ACC112 (cell line): ENCODE measurements at regions not wholly inside any gene's neighbourhood (a gene's known extent, or its start where the extent isn't known, plus 50 kb on each side); places are given as distances from the start of the nearest gene placed in this dataset.

Source experiments
- H2AFZ ChIP-seq: fragments of 200-600 bp; sonication (generic); one replicate; pipeline ENCODE4 v1.6.0; 2017; ENCODE audit warnings: antibody characterized with exemption, low read length; ENCODE audit not compliant: unreplicated experiment
- H3K27ac ChIP-seq: fragments of 200-600 bp; sonication (generic); 2 replicates; pipeline ENCODE4 v1.5.1; 2014; ENCODE audit warnings: low read depth, mild to moderate bottlenecking, antibody characterized with exemption, low read length, moderate library complexity
- H3K27me3 ChIP-seq: fragments of 200-600 bp; sonication (generic); 2 replicates; pipeline ENCODE4 v1.6.1; 2014; ENCODE audit warnings: mild to moderate bottlenecking, antibody characterized with exemption, low read length, moderate library complexity, mixed read lengths; ENCODE audit not compliant: insufficient read depth
- H3K36me3 ChIP-seq: fragments of 200-600 bp; sonication (generic); 2 replicates; pipeline ENCODE4 v1.6.1; 2016; ENCODE audit warnings: mild to moderate bottlenecking, antibody characterized with exemption, low read length, moderate library complexity, mixed read lengths; ENCODE audit not compliant: insufficient read depth
- H3K4me1 ChIP-seq: fragments of 200-600 bp; sonication (generic); one replicate; pipeline ENCODE4 v1.6.1; 2016; ENCODE audit warnings: low read length, mixed read lengths; ENCODE audit not compliant: insufficient read depth, unreplicated experiment, control insufficient read depth
- H3K4me3 ChIP-seq: fragments of 200-600 bp; sonication (generic); 2 replicates; pipeline ENCODE4 v1.5.1; 2014; ENCODE audit warnings: mild to moderate bottlenecking, low read depth, low read length
- H3K79me2 ChIP-seq: fragments of 200-600 bp; sonication (generic); one replicate; pipeline ENCODE4 v1.6.0; 2016; ENCODE audit warnings: low read length; ENCODE audit not compliant: control insufficient read depth, unreplicated experiment, insufficient read depth

- no peaks in the 10 kb centered on the region for H3K27me3 ChIP-seq
- H2AFZ ChIP-seq = no peak overlapping the region
- H3K36me3 ChIP-seq = no peaks in the 10 kb centered on the region
- no peak overlapping the region for H3K27ac ChIP-seq
- no peak overlapping the region for H3K4me3 ChIP-seq
- peaks cover 5% of the 10 kb centered on the region for H3K4me1 ChIP-seq
- H3K79me2 ChIP-seq = no peaks in the 10 kb centered on the region
These were observed 268.6 kb upstream of the PWP1 start for GRCh38 chr12:107417004-107417403.

- Histone ChIP-seq H3K36me3 (no peaks in the 10 kb centered on the region), H3K27ac (no peak overlapping the region), H3K27me3 (no peaks in the 10 kb centered on the region), H3K4me3 (no peak overlapping the region), H3K79me2 (no peaks in the 10 kb centered on the region), H2AFZ (no peak overlapping the region), H3K4me1 (no peaks in the 10 kb centered on the region)
These were observed 266.6 kb upstream of the PWP1 start for GRCh38 chr12:107418981-107419380.

- H3K4me1 ChIP-seq = no peaks in the 10 kb centered on the region
- no peak overlapping the region for H3K27ac ChIP-seq
- H3K27me3 ChIP-seq = no peaks in the 10 kb centered on the region
- H3K79me2 ChIP-seq = no peaks in the 10 kb centered on the region
- no peak overlapping the region for H2AFZ ChIP-seq
- H3K4me3 ChIP-seq = no peak overlapping the region
- no peaks in the 10 kb centered on the region for H3K36me3 ChIP-seq
These were observed 262.1 kb upstream of the PWP1 start for GRCh38 chr12:107423531-107423930.

GRCh38 chr12:107429006-107429705, 256.4 kb upstream of the PWP1 start:
- H3K27ac ChIP-seq = no peak overlapping the region
- no peak overlapping the region for H3K4me3 ChIP-seq
- no peaks in the 10 kb centered on the region for H3K79me2 ChIP-seq
- H3K4me1 ChIP-seq = no peaks in the 10 kb centered on the region
- no peaks in the 10 kb centered on the region for H3K27me3 ChIP-seq
- no peaks in the 10 kb centered on the region for H3K36me3 ChIP-seq
- H2AFZ ChIP-seq = no peak overlapping the region

- H2AFZ ChIP-seq = no peak overlapping the region
- no peak overlapping the region for H3K27ac ChIP-seq
- no peak overlapping the region for H3K4me3 ChIP-seq
- no peaks in the 10 kb centered on the region for H3K79me2 ChIP-seq
- H3K27me3 ChIP-seq = no peaks in the 10 kb centered on the region
- peaks cover 5% of the 10 kb centered on the region for H3K4me1 ChIP-seq
- no peaks in the 10 kb centered on the region for H3K36me3 ChIP-seq
These were observed 253.7 kb upstream of the PWP1 start for GRCh38 chr12:107431942-107432341.

GRCh38 chr12:107435072-107435471, 250.5 kb upstream of the PWP1 start:
- H3K4me3 ChIP-seq = no peak overlapping the region
- peaks cover 7% of the 10 kb centered on the region for H3K4me1 ChIP-seq

GRCh38 chr12:107435520-107435919, 250.1 kb upstream of the PWP1 start:
- Histone ChIP-seq H3K27me3 (no peaks in the 10 kb centered on the region), H3K36me3 (no peaks in the 10 kb centered on the region), H3K27ac (no peak overlapping the region), H3K4me1 (peaks cover 7% of the 10 kb centered on the region), H3K79me2 (no peaks in the 10 kb centered on the region), H3K4me3 (no peak overlapping the region), H2AFZ (no peak overlapping the region)

More at GRCh38 chr12:107435072-107435471, 250.5 kb upstream of the PWP1 start:
- Histone ChIP-seq H3K36me3 (no peaks in the 10 kb centered on the region), H2AFZ (no peak overlapping the region), H3K27ac (no peak overlapping the region), H3K79me2 (no peaks in the 10 kb centered on the region), H3K27me3 (no peaks in the 10 kb centered on the region)

GRCh38 chr12:107436376-107436775, 249.2 kb upstream of the PWP1 start:
- Histone ChIP-seq H3K4me3 (no peak overlapping the region), H3K4me1 (peaks cover 7% of the 10 kb centered on the region), H3K79me2 (no peaks in the 10 kb centered on the region), H3K36me3 (no peaks in the 10 kb centered on the region), H3K27ac (no peak overlapping the region), H2AFZ (no peak overlapping the region), H3K27me3 (no peaks in the 10 kb centered on the region)

GRCh38 chr12:107436836-107437235, 248.8 kb upstream of the PWP1 start:
- Histone ChIP-seq H3K36me3 (no peaks in the 10 kb centered on the region), H2AFZ (no peak overlapping the region), H3K79me2 (no peaks in the 10 kb centered on the region), H3K4me3 (no peak overlapping the region), H3K4me1 (peaks cover 7% of the 10 kb centered on the region), H3K27me3 (no peaks in the 10 kb centered on the region), H3K27ac (no peak overlapping the region)

- Histone ChIP-seq H3K27me3 (no peaks in the 10 kb centered on the region), H3K79me2 (no peaks in the 10 kb centered on the region), H3K4me1 (peaks cover 7% of the 10 kb centered on the region), H3K36me3 (no peaks in the 10 kb centered on the region), H3K27ac (no peak overlapping the region), H3K4me3 (no peak overlapping the region), H2AFZ (no peak overlapping the region)
These were observed 247.6 kb upstream of the PWP1 start for GRCh38 chr12:107437954-107438353.

- H3K79me2 ChIP-seq = no peaks in the 10 kb centered on the region
- H3K36me3 ChIP-seq = no peaks in the 10 kb centered on the region
- no peak overlapping the region for H3K27ac ChIP-seq
- H3K27me3 ChIP-seq = no peaks in the 10 kb centered on the region
- peaks cover 7% of the 10 kb centered on the region for H3K4me1 ChIP-seq
- H2AFZ ChIP-seq = no peak overlapping the region
- no peak overlapping the region for H3K4me3 ChIP-seq
These were observed 246.4 kb upstream of the PWP1 start for GRCh38 chr12:107439026-107439738.
